ENCODE measurements at regions not wholly inside any gene's neighbourhood (a gene's known extent, or its start where the extent isn't known, plus 50 kb on each side); places are given as distances from the start of the nearest gene placed in this dataset.

- Histone ChIP-seq H3K4me3 (no peak overlapping the region), H3K9me3 (ENCODE audit: low read depth) (no peaks in the 10 kb centered on the region), H3K9me2 (replicated peaks; ENCODE audit: insufficient read depth) (no peaks in the 10 kb centered on the region), H2AFZ (no peak overlapping the region), H4K20me1 (ENCODE audit: insufficient read depth, poor library complexity, severe bottlenecking) (no peaks in the 10 kb centered on the region), H3K27ac (no peak overlapping the region), H3K79me2 (no peaks in the 10 kb centered on the region), H3K4me2 (no peak overlapping the region), H3K4me1 (ENCODE audit: insufficient read depth) (no peaks in the 10 kb centered on the region), H3K27me3 (no peaks in the 10 kb centered on the region), H3K36me3 (replicated peaks; ENCODE audit: insufficient read depth, low read depth) (no peaks in the 10 kb centered on the region)
- no peak for TF ChIP-seq EZH2 (IDR thresholded peaks at IDR 0.05; ENCODE audit: borderline replicate concordance)
- no peak for TF ChIP-seq EZH2phosphoT487 (IDR thresholded peaks at IDR 0.05; ENCODE audit: low read depth, severe bottlenecking, unreplicated experiment)
- TF ChIP-seq CTCF (IDR thresholded peaks at IDR 0.05; ENCODE audit: poor library complexity): no peak
- WGBS (ENCODE audit: low lambda C conversion rate, missing lambda C conversion rate): 70% methylated on average over 4 of the region's 4 CpGs
- no peak for DNase-seq (ENCODE audit: low spot score)
Measured at GRCh38 chr20:40459299-40459698, 229.7 kb downstream of the MAFB start.

GRCh38 chr20:40457404-40457803 lies 231.6 kb downstream of the MAFB start:
- H3K36me3 ChIP-seq (replicated peaks; ENCODE audit: insufficient read depth, low read depth): no peaks in the 10 kb centered on the region
- no peak for TF ChIP-seq EZH2 (IDR thresholded peaks at IDR 0.05; ENCODE audit: borderline replicate concordance)
- no peak for TF ChIP-seq EZH2phosphoT487 (IDR thresholded peaks at IDR 0.05; ENCODE audit: low read depth, severe bottlenecking, unreplicated experiment)
- TF ChIP-seq CTCF (IDR thresholded peaks at IDR 0.05; ENCODE audit: poor library complexity): no peak
- WGBS (ENCODE audit: low lambda C conversion rate, missing lambda C conversion rate): 74% methylated on average over 3 of the region's 3 CpGs

GRCh38 chr20:40452758-40453157 lies 236.3 kb downstream of the MAFB start:
- no peaks in the 10 kb centered on the region for H4K20me1 ChIP-seq (ENCODE audit: insufficient read depth, poor library complexity, severe bottlenecking)
- WGBS (ENCODE audit: low lambda C conversion rate, missing lambda C conversion rate): 87% methylated on average over 3 of the region's 3 CpGs
- H3K4me3 ChIP-seq: no peak overlapping the region
- H3K4me2 ChIP-seq: no peak overlapping the region
- H3K4me1 ChIP-seq (ENCODE audit: insufficient read depth): no peaks in the 10 kb centered on the region
- H3K79me2 ChIP-seq: no peaks in the 10 kb centered on the region
- H3K9me2 ChIP-seq (replicated peaks; ENCODE audit: insufficient read depth): no peaks in the 10 kb centered on the region
- H2AFZ ChIP-seq: no peak overlapping the region
- TF ChIP-seq EZH2phosphoT487 (IDR thresholded peaks at IDR 0.05; ENCODE audit: low read depth, severe bottlenecking, unreplicated experiment) (no peak), EZH2 (IDR thresholded peaks at IDR 0.05; ENCODE audit: borderline replicate concordance) (no peak), CTCF (IDR thresholded peaks at IDR 0.05; ENCODE audit: poor library complexity) (no peak)
- no peak for DNase-seq (ENCODE audit: low spot score)
- H3K36me3 ChIP-seq (replicated peaks; ENCODE audit: insufficient read depth, low read depth): no peaks in the 10 kb centered on the region
- no peaks in the 10 kb centered on the region for H3K27me3 ChIP-seq
- no peaks in the 10 kb centered on the region for H3K9me3 ChIP-seq (ENCODE audit: low read depth)
- H3K27ac ChIP-seq: no peak overlapping the region

More at GRCh38 chr20:40457404-40457803, 231.6 kb downstream of the MAFB start:
- Histone ChIP-seq H3K79me2 (no peaks in the 10 kb centered on the region), H3K4me2 (no peak overlapping the region), H3K9me3 (ENCODE audit: low read depth) (no peaks in the 10 kb centered on the region), H3K27me3 (no peaks in the 10 kb centered on the region), H3K4me3 (no peak overlapping the region), H3K4me1 (ENCODE audit: insufficient read depth) (no peaks in the 10 kb centered on the region), H2AFZ (no peak overlapping the region), H4K20me1 (ENCODE audit: insufficient read depth, poor library complexity, severe bottlenecking) (no peaks in the 10 kb centered on the region), H3K27ac (no peak overlapping the region), H3K9me2 (replicated peaks; ENCODE audit: insufficient read depth) (no peaks in the 10 kb centered on the region)
- no peak for DNase-seq (ENCODE audit: low spot score)

GRCh38 chr20:40451552-40451951 lies 237.5 kb downstream of the MAFB start:
- H3K4me3 ChIP-seq: no peak overlapping the region
- 85% methylated on average over 1 of the region's 1 CpG for WGBS (ENCODE audit: low lambda C conversion rate, missing lambda C conversion rate)
- H3K79me2 ChIP-seq: no peaks in the 10 kb centered on the region
- no peaks in the 10 kb centered on the region for H3K9me3 ChIP-seq (ENCODE audit: low read depth)
- no peak overlapping the region for H2AFZ ChIP-seq
- H3K27ac ChIP-seq: no peak overlapping the region
- DNase-seq (ENCODE audit: low spot score): no peak
- H3K4me1 ChIP-seq (ENCODE audit: insufficient read depth): no peaks in the 10 kb centered on the region
- no peaks in the 10 kb centered on the region for H4K20me1 ChIP-seq (ENCODE audit: insufficient read depth, poor library complexity, severe bottlenecking)
- H3K9me2 ChIP-seq (replicated peaks; ENCODE audit: insufficient read depth): no peaks in the 10 kb centered on the region
- no peak overlapping the region for H3K4me2 ChIP-seq
- no peaks in the 10 kb centered on the region for H3K27me3 ChIP-seq
- no peaks in the 10 kb centered on the region for H3K36me3 ChIP-seq (replicated peaks; ENCODE audit: insufficient read depth, low read depth)
- TF ChIP-seq EZH2 (IDR thresholded peaks at IDR 0.05; ENCODE audit: borderline replicate concordance) (no peak), EZH2phosphoT487 (IDR thresholded peaks at IDR 0.05; ENCODE audit: low read depth, severe bottlenecking, unreplicated experiment) (no peak), CTCF (IDR thresholded peaks at IDR 0.05; ENCODE audit: poor library complexity) (no peak)
